Glutamatergic neuron (in vitro differentiated cells): ENCODE measurements at regions not wholly inside any gene's neighbourhood (a gene's known extent, or its start where the extent isn't known, plus 50 kb on each side); places are given as distances from the start of the nearest gene placed in this dataset.

Experiments used
- DNase-seq: peaks from one replicate; pipeline ENCODE4 v3.0.0; 2022
- H3K27ac Mint-ChIP-seq: one replicate; pipeline ENCODE4 v1.8.0; 2020; ENCODE audit warnings: mild to moderate bottlenecking, mixed read lengths, inconsistent platforms; ENCODE audit not compliant: unreplicated experiment
- H3K27me3 Mint-ChIP-seq: one replicate; pipeline ENCODE4 v1.8.0; 2020; ENCODE audit warnings: mild to moderate bottlenecking, moderate library complexity, mixed read lengths, inconsistent platforms; ENCODE audit not compliant: unreplicated experiment
- H3K36me3 Mint-ChIP-seq: one replicate; pipeline ENCODE4 v1.8.0; 2020; ENCODE audit warnings: mild to moderate bottlenecking, mixed read lengths, inconsistent platforms; ENCODE audit not compliant: unreplicated experiment
- H3K4me1 Mint-ChIP-seq: one replicate; pipeline ENCODE4 v1.8.0; 2020; ENCODE audit warnings: mild to moderate bottlenecking, low read depth, mixed read lengths, inconsistent platforms; ENCODE audit not compliant: unreplicated experiment
- H3K4me3 Mint-ChIP-seq: one replicate; pipeline ENCODE4 v1.8.0; 2020; ENCODE audit warnings: mild to moderate bottlenecking, mixed read lengths, inconsistent platforms; ENCODE audit not compliant: unreplicated experiment
- H3K9me3 Mint-ChIP-seq: one replicate; pipeline ENCODE4 v1.8.0; 2020; ENCODE audit warnings: mild to moderate bottlenecking, moderate library complexity, mixed read lengths, inconsistent platforms; ENCODE audit not compliant: unreplicated experiment
- CTCF ChIP-seq: fragments of 200-600 bp; sonication (generic); IDR thresholded peaks from one replicate; pipeline ENCODE4 v1.5.0; 2021; ENCODE audit not compliant: partially characterized antibody, unreplicated experiment

- no peak for DNase-seq
- H3K36me3 Mint-ChIP-seq, result no peaks in the 10 kb centered on the region
Observed at GRCh38 chr1:38241594-38242334, 195.2 kb upstream of the POU3F1 start.

GRCh38 chr1:38240618-38241017, 194.0 kb upstream of the POU3F1 start:
- no peak for TF ChIP-seq CTCF
- H3K36me3 Mint-ChIP-seq, result no peaks in the 10 kb centered on the region
- no peak overlapping the region for H3K4me3 Mint-ChIP-seq
- H3K27me3 Mint-ChIP-seq, result peaks cover 7% of the 10 kb centered on the region
- H3K27ac Mint-ChIP-seq, result no peak overlapping the region
- peaks cover 15% of the 10 kb centered on the region for H3K4me1 Mint-ChIP-seq
- DNase-seq, result no peak
- peaks cover 2% of the 10 kb centered on the region for H3K9me3 Mint-ChIP-seq

More at GRCh38 chr1:38241594-38242334, 195.2 kb upstream of the POU3F1 start:
- Mint-ChIP-seq H3K27ac (no peak overlapping the region), H3K4me1 (peaks cover 25% of the 10 kb centered on the region), H3K27me3 (peaks cover 1% of the 10 kb centered on the region), H3K9me3 (no peaks in the 10 kb centered on the region), H3K4me3 (no peak overlapping the region)
- no peak for TF ChIP-seq CTCF

- peaks cover 7% of the 10 kb centered on the region for H3K27me3 Mint-ChIP-seq
- no peak overlapping the region for H3K27ac Mint-ChIP-seq
- H3K36me3 Mint-ChIP-seq, result no peaks in the 10 kb centered on the region
- no peak overlapping the region for H3K4me3 Mint-ChIP-seq
- H3K9me3 Mint-ChIP-seq, result peaks cover 2% of the 10 kb centered on the region
- peaks cover 10% of the 10 kb centered on the region for H3K4me1 Mint-ChIP-seq
- TF ChIP-seq CTCF, result no peak
- no peak for DNase-seq
Observed at GRCh38 chr1:38239258-38239835, 192.8 kb upstream of the POU3F1 start.

GRCh38 chr1:38238294-38238693, 191.7 kb upstream of the POU3F1 start:
- no peak for DNase-seq
- Mint-ChIP-seq H3K36me3 (no peaks in the 10 kb centered on the region), H3K27me3 (peaks cover 7% of the 10 kb centered on the region), H3K27ac (no peak overlapping the region), H3K9me3 (peaks cover 4% of the 10 kb centered on the region), H3K4me1 (peaks cover 6% of the 10 kb centered on the region), H3K4me3 (no peak overlapping the region)
- TF ChIP-seq CTCF, result no peak

- Mint-ChIP-seq H3K4me1 (no peaks in the 10 kb centered on the region), H3K27ac (no peak overlapping the region), H3K9me3 (peaks cover 4% of the 10 kb centered on the region), H3K27me3 (peaks cover 7% of the 10 kb centered on the region), H3K36me3 (no peaks in the 10 kb centered on the region), H3K4me3 (no peak overlapping the region)
- TF ChIP-seq CTCF, result no peak
- no peak for DNase-seq
Observed at GRCh38 chr1:38235705-38236104, 189.1 kb upstream of the POU3F1 start.
